ENCODE measurements at regions not wholly inside any gene's neighbourhood (a gene's known extent, or its start where the extent isn't known, plus 50 kb on each side); places are given as distances from the start of the nearest gene placed in this dataset.

GRCh38 chr21:26236281-26236680 is 65.7 kb upstream of the APP start:
- TF ChIP-seq, protein P1, sequence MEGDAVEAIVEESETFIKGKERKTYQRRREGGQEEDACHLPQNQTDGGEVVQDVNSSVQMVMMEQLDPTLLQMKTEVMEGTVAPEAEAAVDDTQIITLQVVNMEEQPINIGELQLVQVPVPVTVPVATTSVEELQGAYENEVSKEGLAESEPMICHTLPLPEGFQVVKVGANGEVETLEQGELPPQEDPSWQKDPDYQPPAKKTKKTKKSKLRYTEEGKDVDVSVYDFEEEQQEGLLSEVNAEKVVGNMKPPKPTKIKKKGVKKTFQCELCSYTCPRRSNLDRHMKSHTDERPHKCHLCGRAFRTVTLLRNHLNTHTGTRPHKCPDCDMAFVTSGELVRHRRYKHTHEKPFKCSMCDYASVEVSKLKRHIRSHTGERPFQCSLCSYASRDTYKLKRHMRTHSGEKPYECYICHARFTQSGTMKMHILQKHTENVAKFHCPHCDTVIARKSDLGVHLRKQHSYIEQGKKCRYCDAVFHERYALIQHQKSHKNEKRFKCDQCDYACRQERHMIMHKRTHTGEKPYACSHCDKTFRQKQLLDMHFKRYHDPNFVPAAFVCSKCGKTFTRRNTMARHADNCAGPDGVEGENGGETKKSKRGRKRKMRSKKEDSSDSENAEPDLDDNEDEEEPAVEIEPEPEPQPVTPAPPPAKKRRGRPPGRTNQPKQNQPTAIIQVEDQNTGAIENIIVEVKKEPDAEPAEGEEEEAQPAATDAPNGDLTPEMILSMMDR (conservative IDR thresholded peaks at IDR 0.05 in 1 of 2, IDR thresholded peaks at IDR 0.05 in 1 of 2; ENCODE audit: low read depth in 1 of 2, low read length in 2 of 2), result no peak
- no peak for TF ChIP-seq EZH2 (IDR thresholded peaks at IDR 0.05; ENCODE audit: low read length, missing control alignments)

Measured in fibroblast of lung (primary cell).